HUES48 (cell line): ENCODE measurements at regions not wholly inside any gene's neighbourhood (a gene's known extent, or its start where the extent isn't known, plus 50 kb on each side); places are given as distances from the start of the nearest gene placed in this dataset.
A peak's percentile ranks its signal among the peaks of the same experiment; 100 is the strongest.

Source experiments
- H3K27ac ChIP-seq: one replicate; pipeline ENCODE4 v1.7.0; 2013; ENCODE audit warnings: low read depth, low read length, inconsistent platforms
- H3K27me3 ChIP-seq: 2 replicates; pipeline ENCODE4 v1.6.1; 2013; ENCODE audit warnings: mild to moderate bottlenecking, low read length; ENCODE audit not compliant: control insufficient read depth, insufficient read depth
- H3K36me3 ChIP-seq: 2 replicates; pipeline ENCODE4 v1.6.1; 2013; ENCODE audit warnings: low read length; ENCODE audit not compliant: control insufficient read depth, insufficient read depth
- H3K4me1 ChIP-seq: 2 replicates; pipeline ENCODE4 v1.6.1; 2013; ENCODE audit warnings: mild to moderate bottlenecking, low read length; ENCODE audit not compliant: control insufficient read depth, insufficient read depth
- H3K4me3 ChIP-seq: 2 replicates; pipeline ENCODE4 v1.5.1; 2013; ENCODE audit warnings: mild to moderate bottlenecking, low read depth, low read length
- H3K9ac ChIP-seq: 2 replicates; pipeline ENCODE4 v1.6.1; 2013; ENCODE audit warnings: mild to moderate bottlenecking, low read depth, low read length, moderate library complexity
- H3K9me3 ChIP-seq: 2 replicates; pipeline ENCODE4 v1.6.1; 2013; ENCODE audit warnings: low read length; ENCODE audit not compliant: control insufficient read depth, insufficient read depth

- no peak overlapping the region for H3K4me3 ChIP-seq
- H3K4me1 ChIP-seq: peaks cover 43% of the 10 kb centered on the region
- H3K36me3 ChIP-seq: no peaks in the 10 kb centered on the region
- H3K9me3 ChIP-seq: no peaks in the 10 kb centered on the region
- H3K9ac ChIP-seq: no peak overlapping the region
- no peaks in the 10 kb centered on the region for H3K27me3 ChIP-seq
- no peak overlapping the region for H3K27ac ChIP-seq
Observed at GRCh38 chr18:29161429-29161828, 984.5 kb upstream of the CDH2 start.

- Histone ChIP-seq H3K4me1 (peaks cover 40% of the 10 kb centered on the region), H3K9me3 (no peaks in the 10 kb centered on the region), H3K36me3 (no peaks in the 10 kb centered on the region), H3K4me3 (peak overlapping the region; percentile 33; the same call in 1 of the 2 replicates), H3K9ac (no peak overlapping the region; the same call in 1 of the 2 replicates), H3K27me3 (no peaks in the 10 kb centered on the region), H3K27ac (no peak overlapping the region)
Observed at GRCh38 chr18:29160170-29160569, 983.2 kb upstream of the CDH2 start.

GRCh38 chr18:29157905-29158304 is 981.0 kb upstream of the CDH2 start:
- H3K9me3 ChIP-seq: no peaks in the 10 kb centered on the region
- no peak overlapping the region for H3K4me3 ChIP-seq
- H3K27ac ChIP-seq: no peak overlapping the region
- H3K36me3 ChIP-seq: no peaks in the 10 kb centered on the region
- H3K27me3 ChIP-seq: no peaks in the 10 kb centered on the region
- H3K9ac ChIP-seq: no peak overlapping the region
- H3K4me1 ChIP-seq: peaks cover 28% of the 10 kb centered on the region

GRCh38 chr18:29157057-29157780 is 980.3 kb upstream of the CDH2 start:
- Histone ChIP-seq H3K4me1 (peaks cover 28% of the 10 kb centered on the region), H3K27me3 (no peaks in the 10 kb centered on the region), H3K9me3 (no peaks in the 10 kb centered on the region), H3K4me3 (no peak overlapping the region), H3K9ac (no peak overlapping the region), H3K36me3 (no peaks in the 10 kb centered on the region), H3K27ac (no peak overlapping the region)

- Histone ChIP-seq H3K9me3 (no peaks in the 10 kb centered on the region), H3K9ac (no peak overlapping the region), H3K36me3 (no peaks in the 10 kb centered on the region), H3K4me1 (peaks cover 28% of the 10 kb centered on the region), H3K27me3 (no peaks in the 10 kb centered on the region), H3K4me3 (no peak overlapping the region), H3K27ac (no peak overlapping the region)
Observed at GRCh38 chr18:29156531-29156930, 979.6 kb upstream of the CDH2 start.

GRCh38 chr18:29154758-29155725 is 978.1 kb upstream of the CDH2 start:
- Histone ChIP-seq H3K27me3 (no peaks in the 10 kb centered on the region), H3K4me3 (no peak overlapping the region), H3K9me3 (no peaks in the 10 kb centered on the region), H3K9ac (no peak overlapping the region), H3K27ac (no peak overlapping the region), H3K36me3 (no peaks in the 10 kb centered on the region), H3K4me1 (peaks cover 22% of the 10 kb centered on the region)

- no peak overlapping the region for H3K27ac ChIP-seq
- no peaks in the 10 kb centered on the region for H3K9me3 ChIP-seq
- H3K36me3 ChIP-seq: no peaks in the 10 kb centered on the region
- H3K4me1 ChIP-seq: peaks cover 14% of the 10 kb centered on the region
- H3K9ac ChIP-seq: no peak overlapping the region
- no peaks in the 10 kb centered on the region for H3K27me3 ChIP-seq
- no peak overlapping the region for H3K4me3 ChIP-seq
Observed at GRCh38 chr18:29154196-29154757, 977.3 kb upstream of the CDH2 start.

- no peak overlapping the region for H3K4me3 ChIP-seq
- no peaks in the 10 kb centered on the region for H3K36me3 ChIP-seq
- H3K4me1 ChIP-seq: peaks cover 10% of the 10 kb centered on the region
- H3K9ac ChIP-seq: no peak overlapping the region
- no peaks in the 10 kb centered on the region for H3K9me3 ChIP-seq
- H3K27me3 ChIP-seq: no peaks in the 10 kb centered on the region
- no peak overlapping the region for H3K27ac ChIP-seq
Observed at GRCh38 chr18:29153091-29153490, 976.2 kb upstream of the CDH2 start.

- peaks cover 8% of the 10 kb centered on the region for H3K4me1 ChIP-seq
Observed at GRCh38 chr18:29147944-29148343, 971.0 kb upstream of the CDH2 start.

GRCh38 chr18:29146068-29146467 is 969.1 kb upstream of the CDH2 start:
- Histone ChIP-seq H3K9ac (no peak overlapping the region), H3K27me3 (no peaks in the 10 kb centered on the region), H3K27ac (no peak overlapping the region), H3K4me3 (no peak overlapping the region), H3K4me1 (peaks cover 8% of the 10 kb centered on the region), H3K9me3 (no peaks in the 10 kb centered on the region), H3K36me3 (no peaks in the 10 kb centered on the region)

More at GRCh38 chr18:29147944-29148343, 971.0 kb upstream of the CDH2 start:
- H3K36me3 ChIP-seq: no peaks in the 10 kb centered on the region
- H3K9me3 ChIP-seq: no peaks in the 10 kb centered on the region
- H3K4me3 ChIP-seq: no peak overlapping the region
- no peak overlapping the region for H3K27ac ChIP-seq
- no peak overlapping the region for H3K9ac ChIP-seq
- H3K27me3 ChIP-seq: no peaks in the 10 kb centered on the region

- no peaks in the 10 kb centered on the region for H3K36me3 ChIP-seq
- no peaks in the 10 kb centered on the region for H3K27me3 ChIP-seq
- H3K27ac ChIP-seq: no peak overlapping the region
- H3K4me3 ChIP-seq: no peak overlapping the region
- no peak overlapping the region for H3K9ac ChIP-seq
- H3K4me1 ChIP-seq: peaks cover 16% of the 10 kb centered on the region
- H3K9me3 ChIP-seq: no peaks in the 10 kb centered on the region
Observed at GRCh38 chr18:29140590-29140989, 963.7 kb upstream of the CDH2 start.
